Type B pancreatic cell (in vitro differentiated cells): ENCODE measurements at regions not wholly inside any gene's neighbourhood (a gene's known extent, or its start where the extent isn't known, plus 50 kb on each side); places are given as distances from the start of the nearest gene placed in this dataset.
A peak's percentile ranks its signal among the peaks of the same experiment; 100 is the strongest.

Experiments
- DNase-seq: peaks from one replicate; pipeline ENCODE4 v3.0.0; 2021; ENCODE audit warnings: mixed read lengths; ENCODE audit not compliant: unreplicated experiment; ENCODE audit errors: extremely low spot score
- H3K27ac Mint-ChIP-seq: 2 replicates; pipeline ENCODE4 v1.8.0; 2021; ENCODE audit warnings: mild to moderate bottlenecking, mixed read lengths
- H3K27me3 Mint-ChIP-seq: 2 replicates; pipeline ENCODE4 v1.8.0; 2021; ENCODE audit warnings: mixed read lengths
- H3K36me3 Mint-ChIP-seq: 2 replicates; pipeline ENCODE4 v1.8.0; 2021; ENCODE audit warnings: mixed read lengths
- H3K4me1 Mint-ChIP-seq: one replicate; pipeline ENCODE4 v1.8.0; 2021; ENCODE audit warnings: mixed read lengths; ENCODE audit not compliant: unreplicated experiment
- H3K4me3 Mint-ChIP-seq: 2 replicates; pipeline ENCODE4 v1.8.0; 2021; ENCODE audit warnings: mild to moderate bottlenecking, mixed read lengths
- H3K9me3 Mint-ChIP-seq: 2 replicates; pipeline ENCODE4 v1.8.0; 2021; ENCODE audit warnings: mixed read lengths
- TF ChIP-seq, protein P1 (sequence below): fragments of 200-600 bp; sonication (generic); conservative IDR thresholded peaks from 2 replicates; pipeline ENCODE4 v1.5.0; 2021; ENCODE audit warnings: antibody characterized with exemption, mild to moderate bottlenecking

DNA sequence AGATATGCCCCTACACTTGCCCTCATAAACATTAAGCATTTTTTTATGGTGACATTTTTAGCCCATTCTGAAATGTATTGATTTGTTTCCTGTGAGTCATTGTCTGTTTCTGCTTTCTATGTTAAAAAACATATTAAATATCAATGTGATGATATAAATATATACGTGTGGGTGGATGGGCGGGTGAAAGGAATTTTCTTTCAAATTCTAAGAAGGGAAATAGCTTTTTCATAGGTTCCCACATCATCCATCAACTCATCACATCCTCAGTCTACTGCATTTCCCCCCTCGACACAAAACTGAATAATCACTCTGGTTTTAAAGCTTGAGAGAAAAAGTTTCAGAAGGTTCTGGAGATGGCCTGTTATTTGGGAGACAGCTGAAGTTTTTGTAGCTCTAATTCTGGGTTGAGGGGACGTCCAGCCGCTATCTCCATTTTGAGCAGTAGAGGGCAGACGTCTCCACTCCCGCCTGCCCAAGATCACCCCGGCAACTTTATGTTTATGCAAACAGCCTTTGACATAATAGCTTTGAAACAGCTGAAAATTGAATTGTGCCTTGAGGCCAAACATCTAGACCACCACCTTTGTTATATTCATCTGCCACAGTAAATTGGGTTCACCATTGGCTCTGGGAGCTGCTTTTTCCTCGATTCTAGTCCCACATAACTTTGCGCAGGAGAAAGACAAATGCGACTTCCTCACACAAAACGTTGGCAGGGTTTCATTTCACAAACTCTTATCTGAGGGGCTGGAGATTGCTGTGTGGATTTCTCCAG, 216.2 kb upstream of the CLINT1 start:
- Mint-ChIP-seq H3K36me3 (no peaks in the 10 kb centered on the region), H3K27ac (peak overlapping the region; percentile 38), H3K4me3 (peak overlapping the region; percentile 48)

DNA sequence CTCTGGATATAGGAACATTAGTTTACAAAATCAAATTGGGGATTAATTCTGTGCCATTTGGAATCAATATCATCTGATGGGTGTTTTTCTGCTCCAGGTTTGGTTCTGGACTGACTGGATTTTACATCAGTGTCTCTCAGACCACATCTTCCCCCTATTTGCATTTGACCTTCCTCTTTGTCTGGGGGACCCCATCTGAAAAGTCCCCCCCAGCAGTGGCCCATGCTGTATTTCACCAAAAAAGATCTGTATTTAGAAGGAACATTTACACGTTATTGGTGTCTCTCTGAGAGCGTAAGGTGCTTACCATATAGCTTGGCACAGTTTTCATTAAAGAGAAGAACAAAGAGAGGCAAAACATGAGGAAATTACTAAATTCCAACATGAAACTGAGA, 215.6 kb upstream of the CLINT1 start:
- Mint-ChIP-seq H3K4me3 (no peak overlapping the region), H3K27ac (no peak overlapping the region), H3K27me3 (peaks cover 18% of the 10 kb centered on the region), H3K4me1 (peaks cover 18% of the 10 kb centered on the region), H3K36me3 (no peaks in the 10 kb centered on the region), H3K9me3 (no peaks in the 10 kb centered on the region)
- no peak for DNase-seq
- TF ChIP-seq, protein P1, sequence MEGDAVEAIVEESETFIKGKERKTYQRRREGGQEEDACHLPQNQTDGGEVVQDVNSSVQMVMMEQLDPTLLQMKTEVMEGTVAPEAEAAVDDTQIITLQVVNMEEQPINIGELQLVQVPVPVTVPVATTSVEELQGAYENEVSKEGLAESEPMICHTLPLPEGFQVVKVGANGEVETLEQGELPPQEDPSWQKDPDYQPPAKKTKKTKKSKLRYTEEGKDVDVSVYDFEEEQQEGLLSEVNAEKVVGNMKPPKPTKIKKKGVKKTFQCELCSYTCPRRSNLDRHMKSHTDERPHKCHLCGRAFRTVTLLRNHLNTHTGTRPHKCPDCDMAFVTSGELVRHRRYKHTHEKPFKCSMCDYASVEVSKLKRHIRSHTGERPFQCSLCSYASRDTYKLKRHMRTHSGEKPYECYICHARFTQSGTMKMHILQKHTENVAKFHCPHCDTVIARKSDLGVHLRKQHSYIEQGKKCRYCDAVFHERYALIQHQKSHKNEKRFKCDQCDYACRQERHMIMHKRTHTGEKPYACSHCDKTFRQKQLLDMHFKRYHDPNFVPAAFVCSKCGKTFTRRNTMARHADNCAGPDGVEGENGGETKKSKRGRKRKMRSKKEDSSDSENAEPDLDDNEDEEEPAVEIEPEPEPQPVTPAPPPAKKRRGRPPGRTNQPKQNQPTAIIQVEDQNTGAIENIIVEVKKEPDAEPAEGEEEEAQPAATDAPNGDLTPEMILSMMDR: no peak

More for the DNA sequence above, 216.2 kb upstream of the CLINT1 start:
- peaks cover 18% of the 10 kb centered on the region for H3K27me3 Mint-ChIP-seq
- no peaks in the 10 kb centered on the region for H3K9me3 Mint-ChIP-seq
- TF ChIP-seq, protein P1: peak; percentile 94
- H3K4me1 Mint-ChIP-seq: peaks cover 13% of the 10 kb centered on the region
- peak; percentile 75 for DNase-seq

DNA sequence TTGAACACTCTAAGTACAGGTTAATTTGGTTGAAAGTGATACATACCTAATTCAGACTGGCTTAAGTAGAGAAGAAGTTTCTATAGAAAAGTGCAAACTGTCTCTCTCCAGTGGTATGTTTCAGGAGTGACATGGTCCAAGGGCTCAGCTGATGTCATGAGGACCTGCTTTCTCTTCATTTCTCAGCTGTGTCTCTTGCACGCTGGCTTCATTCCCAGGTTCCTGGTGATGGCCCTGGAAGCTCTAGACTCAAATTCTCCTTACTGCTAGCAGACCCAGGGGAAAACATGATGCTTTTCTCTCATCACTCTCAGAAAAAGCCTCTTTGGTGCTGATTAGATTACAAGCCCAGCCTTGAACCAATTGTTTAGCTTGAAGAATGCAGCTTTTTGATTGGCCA, 211.9 kb upstream of the CLINT1 start:
- Mint-ChIP-seq H3K27me3 (peaks cover 15% of the 10 kb centered on the region), H3K4me3 (no peak overlapping the region), H3K36me3 (no peaks in the 10 kb centered on the region), H3K27ac (no peak overlapping the region), H3K9me3 (peaks cover 4% of the 10 kb centered on the region), H3K4me1 (peaks cover 29% of the 10 kb centered on the region)
- no peak for DNase-seq
- TF ChIP-seq, protein P1: no peak

DNA sequence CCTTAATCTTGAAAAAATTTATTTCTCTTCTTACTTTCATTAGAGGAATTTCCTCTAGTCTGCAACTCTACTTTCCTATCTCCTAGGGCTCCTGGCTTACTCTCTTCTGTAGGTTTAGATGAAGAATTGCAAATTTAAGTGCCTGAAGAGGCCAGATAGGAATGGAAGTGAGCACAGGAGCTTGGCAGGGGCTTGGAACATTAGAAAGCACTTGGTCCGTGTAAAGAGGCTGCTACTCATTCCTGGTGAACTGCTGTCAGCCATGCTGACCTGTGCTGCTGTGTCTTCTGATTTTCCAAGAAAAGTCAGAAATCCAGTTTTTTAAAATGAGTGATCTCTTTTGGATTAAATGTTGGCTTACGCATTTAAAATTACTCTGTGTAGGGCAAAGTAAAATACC, 210.9 kb upstream of the CLINT1 start:
- Mint-ChIP-seq H3K4me3 (no peak overlapping the region), H3K27ac (no peak overlapping the region), H3K27me3 (peaks cover 9% of the 10 kb centered on the region), H3K36me3 (no peaks in the 10 kb centered on the region), H3K4me1 (peaks cover 22% of the 10 kb centered on the region), H3K9me3 (peaks cover 4% of the 10 kb centered on the region)
- no peak for DNase-seq
- TF ChIP-seq, protein P1: no peak

DNA sequence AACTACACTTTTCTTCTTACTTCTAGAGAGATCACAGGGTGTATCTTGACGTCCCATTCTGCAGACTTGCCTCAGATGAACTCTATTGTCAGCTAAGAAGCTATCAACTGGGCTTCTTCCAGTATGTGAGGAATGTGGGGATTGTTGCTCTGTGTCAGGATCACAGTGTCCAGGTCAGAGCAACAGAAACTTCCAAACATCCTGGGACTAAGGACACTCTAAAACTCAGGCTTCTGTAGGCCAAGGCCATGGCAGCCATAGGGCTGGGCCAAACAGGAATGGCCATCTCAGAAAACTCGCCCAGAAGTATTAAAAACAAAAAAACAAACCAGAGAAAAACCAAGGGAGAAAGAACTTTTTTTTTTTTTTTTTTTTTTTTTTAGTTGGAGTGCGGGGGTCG, 210.0 kb upstream of the CLINT1 start:
- no peak for DNase-seq
- Mint-ChIP-seq H3K27me3 (peaks cover 9% of the 10 kb centered on the region), H3K27ac (no peak overlapping the region), H3K9me3 (peaks cover 4% of the 10 kb centered on the region), H3K4me3 (no peak overlapping the region), H3K36me3 (no peaks in the 10 kb centered on the region), H3K4me1 (peaks cover 22% of the 10 kb centered on the region)
- TF ChIP-seq, protein P1: no peak
